ENCODE measurements at regions not wholly inside any gene's neighbourhood (a gene's known extent, or its start where the extent isn't known, plus 50 kb on each side); places are given as distances from the start of the nearest gene placed in this dataset.

- TF ChIP-seq CTCF (IDR thresholded peaks at IDR 0.05) (no peak), POLR2A (IDR thresholded peaks at IDR 0.05) (no peak)
Measured at GRCh38 chr12:82555699-82556098, 131.0 kb upstream of the TMTC2 start.

Measured in thyroid gland (tissue), 4 donors.